ENCODE measurements at regions not wholly inside any gene's neighbourhood (a gene's known extent, or its start where the extent isn't known, plus 50 kb on each side); places are given as distances from the start of the nearest gene placed in this dataset.

- no peak for DNase-seq (ENCODE audit: low read depth)
- TF ChIP-seq CTCF (IDR thresholded peaks at IDR 0.05; ENCODE audit: control insufficient read depth, insufficient read depth, low read depth, low read length, missing control alignments): no peak
- no peak overlapping the region for H3K4me3 ChIP-seq (ENCODE audit: control insufficient read depth, low read depth, low read length)
These were observed 470.8 kb downstream of the RIT2 start for GRCh38 chr18:42644729-42645131.

GRCh38 chr18:42649331-42650035 is 466.0 kb downstream of the RIT2 start:
- TF ChIP-seq CTCF (IDR thresholded peaks at IDR 0.05; ENCODE audit: control insufficient read depth, insufficient read depth, low read depth, low read length, missing control alignments): no peak

DNA sequence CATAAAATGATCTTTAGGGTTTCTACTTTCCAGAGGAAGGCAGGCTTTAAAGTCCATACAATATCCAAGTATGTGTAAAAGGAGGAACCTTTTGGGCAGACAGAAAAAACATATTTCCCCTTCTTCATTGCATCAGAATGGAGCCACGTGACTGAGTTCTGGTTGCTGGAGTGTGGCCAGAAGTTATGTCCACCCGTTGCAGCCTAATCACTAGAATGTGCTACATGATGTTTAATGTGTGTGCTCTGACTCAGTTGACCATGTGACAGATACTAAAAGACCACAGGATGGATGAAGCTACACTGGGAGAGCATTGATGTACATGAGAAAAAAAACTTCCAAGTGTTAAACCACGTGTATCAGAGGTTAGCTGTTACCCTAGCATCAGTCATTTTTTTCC is 460.9 kb downstream of the RIT2 start:
- TF ChIP-seq CTCF (IDR thresholded peaks at IDR 0.05; ENCODE audit: control insufficient read depth, insufficient read depth, low read depth, low read length, missing control alignments): no peak
- H3K4me3 ChIP-seq (ENCODE audit: control insufficient read depth, low read depth, low read length): no peak overlapping the region
- no peak for DNase-seq (ENCODE audit: low read depth)

More at GRCh38 chr18:42649331-42650035, 466.0 kb downstream of the RIT2 start:
- no peak for DNase-seq (ENCODE audit: low read depth)
- H3K4me3 ChIP-seq (ENCODE audit: control insufficient read depth, low read depth, low read length): no peak overlapping the region

DNA sequence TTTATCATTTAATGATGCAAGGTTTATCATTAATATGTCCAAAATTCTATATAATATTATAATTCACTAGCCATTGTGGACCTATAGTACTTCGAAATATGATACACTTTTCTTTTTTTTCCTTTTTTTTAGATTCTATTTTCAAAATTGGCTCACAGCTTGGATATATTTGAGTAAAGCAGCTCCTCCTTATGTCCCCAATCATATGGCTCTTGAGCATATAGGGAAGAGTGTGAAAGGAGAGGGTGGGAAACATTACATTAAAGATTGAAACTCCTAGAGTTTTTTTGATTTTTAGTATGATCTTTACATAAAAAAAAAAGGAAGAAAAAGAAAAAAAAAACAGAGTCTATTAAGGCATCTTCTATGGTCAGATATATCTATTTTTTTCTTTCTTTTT is 457.9 kb downstream of the RIT2 start:
- no peak for DNase-seq (ENCODE audit: low read depth)
- no peak for TF ChIP-seq CTCF (IDR thresholded peaks at IDR 0.05; ENCODE audit: control insufficient read depth, insufficient read depth, low read depth, low read length, missing control alignments)
- H3K4me3 ChIP-seq (ENCODE audit: control insufficient read depth, low read depth, low read length): no peak overlapping the region

GRCh38 chr18:42658171-42658570 is 457.3 kb downstream of the RIT2 start:
- TF ChIP-seq CTCF (IDR thresholded peaks at IDR 0.05; ENCODE audit: control insufficient read depth, insufficient read depth, low read depth, low read length, missing control alignments): no peak
- no peak overlapping the region for H3K4me3 ChIP-seq (ENCODE audit: control insufficient read depth, low read depth, low read length)
- DNase-seq (ENCODE audit: low read depth): no peak

DNA sequence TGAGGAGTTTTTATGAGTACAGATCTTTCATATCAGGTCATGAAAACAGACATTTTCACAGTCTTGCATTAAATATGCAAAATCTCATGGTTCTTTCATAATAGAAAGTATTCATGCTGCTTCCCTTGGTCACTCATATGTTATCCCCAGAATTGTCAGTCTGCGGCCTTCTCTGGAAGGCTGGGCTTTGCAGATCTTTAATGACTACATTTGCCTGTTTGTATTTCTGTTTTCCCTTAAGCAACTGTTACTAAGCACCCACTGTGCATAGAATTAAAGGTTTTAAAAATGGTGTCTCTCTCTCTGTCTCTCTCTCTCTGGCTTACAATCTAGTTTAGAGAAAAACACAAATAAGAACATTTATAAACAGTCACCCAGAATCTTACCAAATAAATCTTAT is 456.3 kb downstream of the RIT2 start:
- no peak for TF ChIP-seq CTCF (IDR thresholded peaks at IDR 0.05; ENCODE audit: control insufficient read depth, insufficient read depth, low read depth, low read length, missing control alignments)
- H3K4me3 ChIP-seq (ENCODE audit: control insufficient read depth, low read depth, low read length): no peak overlapping the region
- no peak for DNase-seq (ENCODE audit: low read depth)

Measured in AG09309 (cell line).